Ascending aorta (tissue), 2 donors: ENCODE measurements at regions not wholly inside any gene's neighbourhood (a gene's known extent, or its start where the extent isn't known, plus 50 kb on each side); places are given as distances from the start of the nearest gene placed in this dataset.

Experiments
- DNase-seq, 2 donors: peaks; one replicate each; pipeline ENCODE4 v3.0.0-alpha.2; 2019; ENCODE audit warnings: low spot score in 2 of 2
- H3K27ac ChIP-seq, 2 donors: fragments of 200-600 bp; sonication (generic); one replicate each; pipeline ENCODE4 v1.5.1; 2016 to 2017; ENCODE audit warnings: mild to moderate bottlenecking in 1 of 2
- H3K27me3 ChIP-seq: fragments of 200-600 bp; sonication (generic); one replicate; pipeline ENCODE4 v1.5.1; 2017
- H3K36me3 ChIP-seq, 2 donors: fragments of 200-600 bp; sonication (generic); one replicate each; pipeline ENCODE4 v1.5.1; 2016
- H3K4me1 ChIP-seq, 2 donors: fragments of 200-600 bp; sonication (generic); one replicate each; pipeline ENCODE4 v1.5.1; 2016 to 2017; ENCODE audit warnings: mild to moderate bottlenecking in 1 of 2
- H3K4me3 ChIP-seq, 2 donors: fragments of 200-600 bp; sonication (generic); one replicate each; pipeline ENCODE4 v1.5.1; 2016 to 2017; ENCODE audit warnings: mild to moderate bottlenecking in 1 of 2
- H3K9me3 ChIP-seq, 2 donors: fragments of 200-600 bp; sonication (generic); one replicate each; pipeline ENCODE4 v1.5.1; 2016
- CTCF ChIP-seq, 3 experiments: fragments of 200-600 bp in 2 of 3; fragments of 450-650 bp in 1 of 3; sonication (generic) in 2 of 3; IDR thresholded peaks; one replicate each; pipeline ENCODE4 v1.5.1; 2016 to 2019; ENCODE audit warnings: antibody characterized with exemption in 3 of 3, mild to moderate bottlenecking in 1 of 3, moderate library complexity in 1 of 3
- intact Hi-C: fragments of 100-400 bp; cut with DNase I; formaldehyde crosslinking; loops from one replicate; pipeline ENCODE4 v1.15.1; 2023

- no peak for DNase-seq
- H3K27me3 ChIP-seq: no peaks in the 10 kb centered on the region
- intact Hi-C loops: no loop called here
- H3K4me1 ChIP-seq: no peaks in the 10 kb centered on the region
- TF ChIP-seq CTCF (IDR thresholded peaks at IDR 0.05): no peak
- no peak overlapping the region for H3K27ac ChIP-seq
- no peak overlapping the region for H3K4me3 ChIP-seq
- no peaks in the 10 kb centered on the region for H3K9me3 ChIP-seq
- no peaks in the 10 kb centered on the region for H3K36me3 ChIP-seq
Observed at GRCh38 chr2:22478329-22478728, 906.6 kb upstream of the KLHL29 start.

- Histone ChIP-seq H3K4me1 (no peaks in the 10 kb centered on the region), H3K36me3 (no peaks in the 10 kb centered on the region), H3K27ac (no peak overlapping the region), H3K4me3 (no peak overlapping the region), H3K9me3 (no peaks in the 10 kb centered on the region), H3K27me3 (no peaks in the 10 kb centered on the region)
- no peak for TF ChIP-seq CTCF (IDR thresholded peaks at IDR 0.05)
- intact Hi-C loops: no loop called here
- DNase-seq: no peak
Observed at GRCh38 chr2:22481486-22482259, 903.3 kb upstream of the KLHL29 start.

GRCh38 chr2:22483036-22483435, 901.9 kb upstream of the KLHL29 start:
- intact Hi-C loops: no loop called here

GRCh38 chr2:22485486-22485885, 899.5 kb upstream of the KLHL29 start:
- no peaks in the 10 kb centered on the region for H3K9me3 ChIP-seq

More at GRCh38 chr2:22483036-22483435, 901.9 kb upstream of the KLHL29 start:
- no peaks in the 10 kb centered on the region for H3K27me3 ChIP-seq
- no peak for DNase-seq
- no peak for TF ChIP-seq CTCF (IDR thresholded peaks at IDR 0.05)
- H3K4me1 ChIP-seq: peaks cover 0 to 3% of the 10 kb centered on the region in 2 donors
- H3K36me3 ChIP-seq: no peaks in the 10 kb centered on the region
- no peaks in the 10 kb centered on the region for H3K9me3 ChIP-seq
- no peak overlapping the region for H3K27ac ChIP-seq
- no peak overlapping the region for H3K4me3 ChIP-seq

GRCh38 chr2:22486343-22486742, 898.6 kb upstream of the KLHL29 start:
- H3K9me3 ChIP-seq: no peaks in the 10 kb centered on the region
- TF ChIP-seq CTCF (IDR thresholded peaks at IDR 0.05): no peak
- no peaks in the 10 kb centered on the region for H3K27me3 ChIP-seq
- DNase-seq: no peak
- intact Hi-C loops: no loop called here
- H3K4me3 ChIP-seq: no peak overlapping the region
- peaks cover 0 to 3% of the 10 kb centered on the region in 2 donors for H3K4me1 ChIP-seq
- no peak overlapping the region for H3K27ac ChIP-seq
- no peaks in the 10 kb centered on the region for H3K36me3 ChIP-seq

More at GRCh38 chr2:22485486-22485885, 899.5 kb upstream of the KLHL29 start:
- intact Hi-C loops: no loop called here
- H3K36me3 ChIP-seq: no peaks in the 10 kb centered on the region
- no peak overlapping the region for H3K4me3 ChIP-seq
- H3K27me3 ChIP-seq: no peaks in the 10 kb centered on the region
- H3K4me1 ChIP-seq: peaks cover 0 to 3% of the 10 kb centered on the region in 2 donors
- TF ChIP-seq CTCF (IDR thresholded peaks at IDR 0.05): no peak
- DNase-seq: no peak
- no peak overlapping the region for H3K27ac ChIP-seq
